ENCODE measurements at regions not wholly inside any gene's neighbourhood (a gene's known extent, or its start where the extent isn't known, plus 50 kb on each side); places are given as distances from the start of the nearest gene placed in this dataset.

GRCh38 chr2:161097157-161097556 lies 63.1 kb upstream of the TANK start:
- TF ChIP-seq ZBTB7A (IDR thresholded peaks at IDR 0.05; ENCODE audit: low read depth) (no peak), EGR1 (IDR thresholded peaks at IDR 0.05) (no peak), CREB1 (IDR thresholded peaks at IDR 0.05; ENCODE audit: low read depth) (no peak)

GRCh38 chr2:161100211-161100895 lies 59.9 kb upstream of the TANK start:
- TF ChIP-seq REST (IDR thresholded peaks at IDR 0.05; ENCODE audit: low read depth) (no peak), FOXM1 (IDR thresholded peaks at IDR 0.05; ENCODE audit: borderline replicate concordance, low read depth) (no peak), MAX (IDR thresholded peaks at IDR 0.05) (no peak), CEBPB (IDR thresholded peaks at IDR 0.05) (no peak), ZBTB7A (IDR thresholded peaks at IDR 0.05; ENCODE audit: low read depth) (no peak), EGR1 (IDR thresholded peaks at IDR 0.05) (no peak), CREB1 (IDR thresholded peaks at IDR 0.05; ENCODE audit: low read depth) (no peak)

GRCh38 chr2:161101406-161101805 lies 58.8 kb upstream of the TANK start:
- TF ChIP-seq TAF1 (IDR thresholded peaks at IDR 0.05; ENCODE audit: low read depth) (no peak), FOXM1 (IDR thresholded peaks at IDR 0.05; ENCODE audit: borderline replicate concordance, low read depth) (no peak), USF1 (IDR thresholded peaks at IDR 0.05) (no peak), MAX (IDR thresholded peaks at IDR 0.05) (no peak), CEBPB (IDR thresholded peaks at IDR 0.05) (no peak), TEAD4 (IDR thresholded peaks at IDR 0.05) (no peak), ZBTB7A (IDR thresholded peaks at IDR 0.05; ENCODE audit: low read depth) (no peak), REST (IDR thresholded peaks at IDR 0.05; ENCODE audit: low read depth) (no peak), EP300 (IDR thresholded peaks at IDR 0.05; ENCODE audit: borderline replicate concordance) (no peak), NFIC (IDR thresholded peaks at IDR 0.05) (no peak), CREB1 (IDR thresholded peaks at IDR 0.05; ENCODE audit: low read depth) (no peak), TCF12 (IDR thresholded peaks at IDR 0.05; ENCODE audit: low read depth) (no peak), YY1 (IDR thresholded peaks at IDR 0.05; ENCODE audit: low read depth) (no peak), RAD21 (IDR thresholded peaks at IDR 0.05; ENCODE audit: low read depth) (no peak), EGR1 (IDR thresholded peaks at IDR 0.05) (no peak)

- TF ChIP-seq CEBPB (IDR thresholded peaks at IDR 0.05) (no peak), REST (IDR thresholded peaks at IDR 0.05; ENCODE audit: low read depth) (no peak), USF1 (IDR thresholded peaks at IDR 0.05) (no peak), NFIC (IDR thresholded peaks at IDR 0.05) (no peak), RAD21 (IDR thresholded peaks at IDR 0.05; ENCODE audit: low read depth) (no peak), TAF1 (IDR thresholded peaks at IDR 0.05; ENCODE audit: low read depth) (no peak), TCF12 (IDR thresholded peaks at IDR 0.05; ENCODE audit: low read depth) (no peak), FOXM1 (IDR thresholded peaks at IDR 0.05; ENCODE audit: borderline replicate concordance, low read depth) (no peak), YY1 (IDR thresholded peaks at IDR 0.05; ENCODE audit: low read depth) (no peak), EGR1 (IDR thresholded peaks at IDR 0.05) (no peak), TEAD4 (IDR thresholded peaks at IDR 0.05) (no peak), CREB1 (IDR thresholded peaks at IDR 0.05; ENCODE audit: low read depth) (no peak), MAX (IDR thresholded peaks at IDR 0.05) (no peak), ZBTB7A (IDR thresholded peaks at IDR 0.05; ENCODE audit: low read depth) (no peak), EP300 (IDR thresholded peaks at IDR 0.05; ENCODE audit: borderline replicate concordance) (no peak)
Observed at GRCh38 chr2:161102770-161103450, 57.3 kb upstream of the TANK start.

Measured in Ishikawa (cell line).